Right atrium auricular region (tissue), 2 donors: ENCODE measurements at regions not wholly inside any gene's neighbourhood (a gene's known extent, or its start where the extent isn't known, plus 50 kb on each side); places are given as distances from the start of the nearest gene placed in this dataset.

Experiments
- DNase-seq: peaks from one replicate; pipeline ENCODE4 v3.0.0-alpha.2; 2019; ENCODE audit warnings: low spot score
- H3K27ac ChIP-seq, 2 donors: fragments of 200-600 bp; sonication (generic); 1 replicate in 1 of 2; 2 replicates in 1 of 2; pipeline ENCODE4 v1.5.1; 2016 to 2019
- H3K27me3 ChIP-seq, 2 donors: fragments of 200-600 bp; sonication (generic); one replicate each; pipeline versions ENCODE4 v1.5.1 to v1.6.0; 2017 to 2019
- H3K36me3 ChIP-seq: fragments of 200-600 bp; sonication (generic); one replicate; pipeline ENCODE4 v1.5.1; 2016
- H3K4me1 ChIP-seq, 2 donors: fragments of 200-600 bp; sonication (generic); one replicate each; pipeline versions ENCODE4 v1.5.1 to v1.6.0; 2017 to 2019
- H3K4me3 ChIP-seq, 2 donors: fragments of 200-600 bp; sonication (generic); 1 replicate in 1 of 2; 2 replicates in 1 of 2; pipeline ENCODE4 v1.5.1; 2017 to 2019; ENCODE audit warnings: mild to moderate bottlenecking in 1 of 2, moderate library complexity in 1 of 2
- H3K9me3 ChIP-seq, 2 donors: fragments of 200-600 bp; sonication (generic); one replicate each; pipeline ENCODE4 v1.5.1; 2019
- TF ChIP-seq, protein P1 (sequence below), 2 donors: fragments of 200-600 bp; sonication (generic); IDR thresholded peaks; one replicate each; pipeline ENCODE4 v1.5.1; 2019; ENCODE audit warnings: antibody characterized with exemption in 2 of 2

- no peaks in the 10 kb centered on the region for H3K4me1 ChIP-seq
- no peak for DNase-seq
- no peaks in the 10 kb centered on the region for H3K27me3 ChIP-seq
- H3K27ac ChIP-seq, result no peak overlapping the region
- TF ChIP-seq, protein P1, sequence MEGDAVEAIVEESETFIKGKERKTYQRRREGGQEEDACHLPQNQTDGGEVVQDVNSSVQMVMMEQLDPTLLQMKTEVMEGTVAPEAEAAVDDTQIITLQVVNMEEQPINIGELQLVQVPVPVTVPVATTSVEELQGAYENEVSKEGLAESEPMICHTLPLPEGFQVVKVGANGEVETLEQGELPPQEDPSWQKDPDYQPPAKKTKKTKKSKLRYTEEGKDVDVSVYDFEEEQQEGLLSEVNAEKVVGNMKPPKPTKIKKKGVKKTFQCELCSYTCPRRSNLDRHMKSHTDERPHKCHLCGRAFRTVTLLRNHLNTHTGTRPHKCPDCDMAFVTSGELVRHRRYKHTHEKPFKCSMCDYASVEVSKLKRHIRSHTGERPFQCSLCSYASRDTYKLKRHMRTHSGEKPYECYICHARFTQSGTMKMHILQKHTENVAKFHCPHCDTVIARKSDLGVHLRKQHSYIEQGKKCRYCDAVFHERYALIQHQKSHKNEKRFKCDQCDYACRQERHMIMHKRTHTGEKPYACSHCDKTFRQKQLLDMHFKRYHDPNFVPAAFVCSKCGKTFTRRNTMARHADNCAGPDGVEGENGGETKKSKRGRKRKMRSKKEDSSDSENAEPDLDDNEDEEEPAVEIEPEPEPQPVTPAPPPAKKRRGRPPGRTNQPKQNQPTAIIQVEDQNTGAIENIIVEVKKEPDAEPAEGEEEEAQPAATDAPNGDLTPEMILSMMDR (IDR thresholded peaks at IDR 0.05), result no peak
- no peaks in the 10 kb centered on the region for H3K36me3 ChIP-seq
- peaks cover 0 to 2% of the 10 kb centered on the region in 2 donors for H3K9me3 ChIP-seq
- H3K4me3 ChIP-seq, result no peak overlapping the region
Measured at GRCh38 chr7:156579566-156579965, 61.0 kb upstream of the RNF32 start.

DNA sequence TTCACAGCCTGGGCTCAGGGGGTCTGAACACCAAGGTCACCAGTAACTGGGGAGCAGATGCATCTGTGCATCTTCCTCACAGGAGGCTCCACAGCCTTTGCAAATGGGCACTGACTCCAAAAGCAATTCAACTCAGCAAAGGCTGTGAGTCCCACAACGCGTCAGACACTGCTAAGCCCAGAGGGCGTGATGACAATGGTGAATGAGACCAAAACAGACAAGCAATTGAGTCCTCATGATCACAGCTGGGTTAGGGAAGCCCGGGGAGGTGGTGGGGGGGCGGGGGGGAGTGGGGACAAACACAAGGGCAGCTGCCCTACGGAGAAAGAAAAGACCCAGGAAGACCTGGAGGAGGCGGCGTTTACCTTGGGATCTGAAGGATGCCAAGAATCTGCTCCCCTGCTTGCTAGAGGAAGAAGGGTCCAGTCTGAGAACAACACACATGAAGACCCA is 61.6 kb upstream of the RNF32 start:
- Histone ChIP-seq H3K9me3 (peaks cover 0 to 8% of the 10 kb centered on the region in 2 donors), H3K27me3 (no peaks in the 10 kb centered on the region), H3K27ac (no peak overlapping the region), H3K4me1 (no peaks in the 10 kb centered on the region), H3K4me3 (no peak overlapping the region), H3K36me3 (no peaks in the 10 kb centered on the region)
- DNase-seq, result no peak
- TF ChIP-seq, protein P1 (IDR thresholded peaks at IDR 0.05), result no peak

GRCh38 chr7:156578578-156578940 is 62.0 kb upstream of the RNF32 start:
- DNase-seq, result no peak
- H3K27me3 ChIP-seq, result no peaks in the 10 kb centered on the region
- no peak overlapping the region for H3K4me3 ChIP-seq
- H3K4me1 ChIP-seq, result no peaks in the 10 kb centered on the region
- H3K9me3 ChIP-seq, result peaks cover 0 to 9% of the 10 kb centered on the region in 2 donors
- no peak overlapping the region for H3K27ac ChIP-seq
- H3K36me3 ChIP-seq, result no peaks in the 10 kb centered on the region
- TF ChIP-seq, protein P1 (IDR thresholded peaks at IDR 0.05), result no peak

- TF ChIP-seq, protein P1 (IDR thresholded peaks at IDR 0.05), result no peak
- no peak for DNase-seq
- Histone ChIP-seq H3K4me3 (no peak overlapping the region), H3K36me3 (no peaks in the 10 kb centered on the region), H3K27me3 (no peaks in the 10 kb centered on the region), H3K9me3 (peaks cover 0 to 9% of the 10 kb centered on the region in 2 donors), H3K27ac (no peak overlapping the region), H3K4me1 (no peaks in the 10 kb centered on the region)
Measured at GRCh38 chr7:156577645-156578577, 62.7 kb upstream of the RNF32 start.

- Histone ChIP-seq H3K27me3 (no peaks in the 10 kb centered on the region), H3K36me3 (no peaks in the 10 kb centered on the region), H3K27ac (no peak overlapping the region), H3K9me3 (peaks cover 0 to 9% of the 10 kb centered on the region in 2 donors), H3K4me3 (no peak overlapping the region), H3K4me1 (no peaks in the 10 kb centered on the region)
- DNase-seq, result no peak
- TF ChIP-seq, protein P1 (IDR thresholded peaks at IDR 0.05), result no peak
Measured at GRCh38 chr7:156576216-156577058, 64.1 kb upstream of the RNF32 start.
